Fibroblast of skin of right biceps (primary cell): ENCODE measurements at regions not wholly inside any gene's neighbourhood (a gene's known extent, or its start where the extent isn't known, plus 50 kb on each side); places are given as distances from the start of the nearest gene placed in this dataset.
"Not testable (repeated sequence)": the region's sequence is repeated elsewhere in the genome, so short reads cannot be mapped to it uniquely, and the experiment has no call there.

ENCODE experiments used
- DNase-seq: peaks from one replicate; pipeline ENCODE4 v3.0.0-alpha.2; 2013

- no peak for DNase-seq
These were observed 179.2 kb downstream of the EDEM1 start for GRCh38 chr3:5366746-5367145.

DNA sequence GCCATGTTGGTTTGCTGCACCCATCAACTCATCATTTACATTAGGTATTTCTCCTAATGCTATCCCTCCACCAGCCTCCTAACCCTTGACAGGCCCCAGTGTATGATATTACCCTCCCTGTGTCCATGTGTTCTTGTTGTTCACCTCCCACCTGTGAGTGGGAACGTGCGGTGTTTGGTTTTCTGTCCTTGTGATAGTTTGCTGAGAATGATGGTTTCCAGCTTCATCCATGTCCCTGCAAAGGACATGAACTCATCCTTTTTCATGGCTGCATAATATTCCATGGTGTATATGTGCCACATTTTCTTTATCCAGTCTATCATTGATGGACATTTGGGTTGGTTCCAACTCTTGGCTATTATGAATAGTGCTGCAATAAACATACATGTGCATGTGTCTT, 184.0 kb downstream of the EDEM1 start:
- not testable (repeated sequence) for DNase-seq

- no peak for DNase-seq
These were observed 189.3 kb downstream of the EDEM1 start for GRCh38 chr3:5376761-5377160.

DNA sequence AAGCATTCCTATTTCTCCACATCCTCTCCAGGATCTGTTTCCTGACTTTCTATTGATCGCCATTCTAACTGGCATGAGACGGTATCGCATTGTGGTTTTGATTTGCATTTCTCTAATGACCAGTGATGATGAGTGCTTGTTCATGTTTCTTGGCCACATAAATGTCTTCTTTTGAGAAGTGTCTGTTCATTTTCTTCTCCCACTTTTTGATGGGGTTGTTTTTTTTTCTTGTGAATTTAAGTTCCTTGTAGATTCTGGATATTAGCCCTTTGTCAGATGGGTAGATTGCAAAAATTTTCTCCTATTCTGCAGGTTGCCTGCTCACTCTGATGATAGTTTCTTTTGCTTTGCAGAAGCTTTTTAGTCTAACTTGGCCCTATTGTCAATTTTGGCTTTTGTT, 191.8 kb downstream of the EDEM1 start:
- DNase-seq: not testable (repeated sequence)

- DNase-seq: not testable (repeated sequence)
These were observed 196.2 kb downstream of the EDEM1 start for GRCh38 chr3:5383486-5384263.

- no peak for DNase-seq
These were observed 197.2 kb downstream of the EDEM1 start for GRCh38 chr3:5384557-5385236.

GRCh38 chr3:5388091-5388490, 200.6 kb downstream of the EDEM1 start:
- DNase-seq: no peak

- no peak for DNase-seq
These were observed 201.6 kb downstream of the EDEM1 start for GRCh38 chr3:5389057-5389456.

- DNase-seq: no peak
These were observed 202.7 kb downstream of the EDEM1 start for GRCh38 chr3:5390221-5390620.

- no peak for DNase-seq
These were observed 203.6 kb downstream of the EDEM1 start for GRCh38 chr3:5390936-5391625.

DNA sequence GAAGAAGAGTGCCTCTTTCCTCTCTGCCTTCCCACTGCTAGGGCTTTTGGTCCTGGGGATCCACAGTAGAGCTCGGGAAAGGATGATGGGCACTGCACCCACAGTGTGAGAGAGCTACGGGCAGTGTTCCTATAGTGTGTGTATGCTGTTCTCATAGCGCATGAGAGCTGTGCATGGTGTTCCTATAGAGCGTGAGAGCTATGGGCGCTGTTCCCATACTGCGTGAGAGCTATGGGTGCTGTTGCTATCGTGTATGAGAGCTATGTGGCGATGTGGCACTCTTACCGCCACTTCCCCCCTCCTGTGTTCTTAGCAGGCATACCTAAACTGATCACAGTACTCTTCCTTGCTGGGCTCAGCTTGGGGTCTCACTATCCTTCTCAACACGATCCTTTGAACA, 213.5 kb downstream of the EDEM1 start:
- DNase-seq: no peak

GRCh38 chr3:5404718-5405117, 217.2 kb downstream of the EDEM1 start:
- DNase-seq: no peak

GRCh38 chr3:5411786-5412185, 224.3 kb downstream of the EDEM1 start:
- DNase-seq: no peak

DNA sequence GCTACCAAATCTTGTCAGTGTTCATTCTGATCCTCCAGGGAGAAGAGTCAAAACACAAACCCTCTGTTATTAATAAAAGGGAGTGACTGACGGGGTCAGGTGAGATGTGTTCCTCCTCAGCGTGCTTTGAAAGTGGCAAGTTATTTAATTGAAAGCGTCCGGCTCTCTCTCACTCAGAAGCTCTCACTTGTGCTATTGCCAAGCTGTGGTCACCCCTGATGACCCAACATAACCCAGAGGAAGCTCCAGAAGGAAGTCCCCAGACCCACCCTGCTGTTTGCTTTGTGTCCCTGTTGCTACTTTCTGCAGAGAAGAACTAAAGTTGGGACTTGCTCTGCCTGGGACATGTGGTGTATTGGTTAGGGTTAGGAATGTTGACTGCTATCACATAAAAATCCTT, 235.6 kb downstream of the EDEM1 start:
- no peak for DNase-seq

- no peak for DNase-seq
These were observed 236.0 kb downstream of the EDEM1 start for GRCh38 chr3:5423523-5423922.

- no peak for DNase-seq
These were observed 237.9 kb downstream of the EDEM1 start for GRCh38 chr3:5425371-5425770.

- DNase-seq: peak; percentile 58
These were observed 238.8 kb downstream of the EDEM1 start for GRCh38 chr3:5426094-5426883.

DNA sequence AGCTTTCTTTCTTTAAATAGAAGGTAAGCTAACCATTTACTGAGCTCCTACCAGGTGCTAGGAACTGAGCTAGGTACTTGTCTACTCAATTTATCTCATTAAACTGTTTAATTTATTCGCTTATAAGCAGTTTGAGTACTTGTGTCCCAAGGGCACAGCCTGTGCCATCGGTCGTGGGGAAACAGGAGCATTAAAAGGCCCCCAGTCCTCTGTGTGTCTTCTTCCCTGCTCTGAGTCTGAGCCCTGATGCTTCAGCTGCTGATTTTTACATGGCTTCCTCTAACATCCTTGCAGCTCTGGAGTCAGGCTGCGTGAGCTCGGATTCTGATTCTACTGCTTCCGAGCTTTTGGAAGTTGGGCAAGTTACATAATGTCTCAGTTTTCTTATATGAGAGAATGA, 239.5 kb downstream of the EDEM1 start:
- no peak for DNase-seq

- DNase-seq: no peak
These were observed 240.4 kb downstream of the EDEM1 start for GRCh38 chr3:5427938-5428337.

DNA sequence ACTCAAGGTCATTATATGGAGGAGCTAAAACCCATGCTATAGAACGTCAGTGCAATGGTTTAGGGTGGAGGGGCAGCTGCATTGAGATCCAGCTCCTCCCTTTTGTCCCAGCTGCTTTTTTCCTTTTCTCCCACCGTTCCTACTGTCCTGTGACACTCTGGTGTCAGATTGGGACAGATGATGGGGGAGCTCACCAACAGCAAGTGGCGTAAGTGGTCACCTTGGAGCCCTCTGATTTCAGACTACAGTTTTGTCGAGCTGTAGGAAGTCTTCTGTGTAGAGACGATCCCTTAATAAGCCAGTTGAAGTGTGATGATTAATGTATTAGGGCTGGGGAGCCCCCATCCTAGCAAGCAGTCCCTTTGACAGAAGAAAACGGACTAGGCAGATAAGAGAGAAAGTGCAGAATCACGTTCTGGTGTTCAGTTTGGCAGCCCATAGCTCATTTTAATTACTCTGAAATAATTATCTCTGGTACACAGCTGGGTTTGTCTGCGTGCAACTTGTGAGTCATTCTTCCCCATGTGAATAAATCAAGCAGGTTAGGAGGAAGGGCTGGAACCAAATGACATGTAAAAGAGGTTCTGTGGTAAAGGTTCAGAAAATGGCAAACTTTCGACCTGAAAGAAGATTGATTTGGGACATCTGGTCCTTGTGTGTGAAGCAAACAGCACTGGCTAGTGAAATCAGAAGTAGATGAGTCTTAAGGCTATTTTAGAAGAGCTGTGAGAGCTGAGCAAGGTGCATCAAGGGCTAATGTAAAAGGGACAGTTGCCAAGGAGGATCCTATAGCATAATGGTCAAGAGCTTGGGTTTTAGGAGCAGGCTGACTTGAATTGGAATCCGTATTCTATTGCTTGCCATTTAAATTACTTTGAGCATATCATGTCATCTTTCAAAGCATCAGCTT, 241.4 kb downstream of the EDEM1 start:
- DNase-seq: peak; percentile 13

DNA sequence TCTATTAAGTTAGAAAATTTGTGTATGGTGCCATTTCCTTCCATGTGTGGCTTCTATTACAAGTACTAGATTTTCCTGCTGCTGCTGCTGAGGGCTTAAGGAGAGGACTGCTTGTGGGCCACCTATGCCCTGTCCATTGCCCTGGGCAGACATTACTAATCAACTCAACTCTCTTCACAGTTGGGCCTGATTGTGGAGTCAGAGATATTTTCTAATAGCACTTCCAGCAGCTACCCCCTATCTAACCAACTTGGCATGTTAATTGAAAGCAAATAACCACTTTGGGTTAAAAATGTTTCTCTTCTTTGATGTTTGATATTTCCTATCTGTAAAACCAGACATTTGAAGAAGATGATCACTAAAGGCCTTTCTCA, 242.0 kb downstream of the EDEM1 start:
- DNase-seq: no peak

- DNase-seq: no peak
These were observed 243.2 kb downstream of the EDEM1 start for GRCh38 chr3:5430701-5431100.
